ENCODE measurements at regions not wholly inside any gene's neighbourhood (a gene's known extent, or its start where the extent isn't known, plus 50 kb on each side); places are given as distances from the start of the nearest gene placed in this dataset.

DNA sequence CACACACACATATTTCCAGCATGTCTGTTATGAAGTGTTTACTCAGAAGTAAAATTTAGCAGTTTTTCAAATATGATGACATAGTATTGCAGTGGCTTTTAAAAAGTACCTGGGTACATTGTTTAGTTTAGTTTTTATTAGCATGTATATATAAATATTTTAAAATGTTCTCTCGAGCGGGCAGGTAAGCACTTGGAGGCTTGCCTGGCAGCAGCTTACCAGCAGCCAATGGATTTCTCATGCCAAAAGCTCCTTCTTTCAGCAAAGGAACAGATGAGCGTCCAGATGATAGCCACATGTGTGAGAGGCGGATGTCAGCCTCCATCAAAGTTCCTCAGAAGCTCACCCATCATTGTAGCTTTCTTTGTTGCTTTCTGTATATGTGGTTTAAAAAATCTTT lies 57.2 kb upstream of the LRIG3 start:
- no peak for TF ChIP-seq POLR2A (IDR thresholded peaks at IDR 0.05)
- TF ChIP-seq, protein P1, sequence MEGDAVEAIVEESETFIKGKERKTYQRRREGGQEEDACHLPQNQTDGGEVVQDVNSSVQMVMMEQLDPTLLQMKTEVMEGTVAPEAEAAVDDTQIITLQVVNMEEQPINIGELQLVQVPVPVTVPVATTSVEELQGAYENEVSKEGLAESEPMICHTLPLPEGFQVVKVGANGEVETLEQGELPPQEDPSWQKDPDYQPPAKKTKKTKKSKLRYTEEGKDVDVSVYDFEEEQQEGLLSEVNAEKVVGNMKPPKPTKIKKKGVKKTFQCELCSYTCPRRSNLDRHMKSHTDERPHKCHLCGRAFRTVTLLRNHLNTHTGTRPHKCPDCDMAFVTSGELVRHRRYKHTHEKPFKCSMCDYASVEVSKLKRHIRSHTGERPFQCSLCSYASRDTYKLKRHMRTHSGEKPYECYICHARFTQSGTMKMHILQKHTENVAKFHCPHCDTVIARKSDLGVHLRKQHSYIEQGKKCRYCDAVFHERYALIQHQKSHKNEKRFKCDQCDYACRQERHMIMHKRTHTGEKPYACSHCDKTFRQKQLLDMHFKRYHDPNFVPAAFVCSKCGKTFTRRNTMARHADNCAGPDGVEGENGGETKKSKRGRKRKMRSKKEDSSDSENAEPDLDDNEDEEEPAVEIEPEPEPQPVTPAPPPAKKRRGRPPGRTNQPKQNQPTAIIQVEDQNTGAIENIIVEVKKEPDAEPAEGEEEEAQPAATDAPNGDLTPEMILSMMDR (IDR thresholded peaks at IDR 0.05) = no peak
